Activated T-cell treated with anti-CD3 and anti-CD28 coated beads for 24 hours (primary cell): ENCODE measurements at regions not wholly inside any gene's neighbourhood (a gene's known extent, or its start where the extent isn't known, plus 50 kb on each side); places are given as distances from the start of the nearest gene placed in this dataset.
"Not testable (repeated sequence)": the region's sequence is repeated elsewhere in the genome, so short reads cannot be mapped to it uniquely, and the experiment has no call there.

ENCODE experiments used
- DNase-seq: peaks from one replicate; pipeline ENCODE4 v3.0.0-alpha.2; 2020; ENCODE audit warnings: low read depth

GRCh38 chrX:77003530-77003929 is 443.7 kb upstream of the FGF16 start:
- no peak for DNase-seq

GRCh38 chrX:77003956-77004355 is 443.2 kb upstream of the FGF16 start:
- peak; percentile 26 for DNase-seq

- no peak for DNase-seq
Observed at GRCh38 chrX:77009691-77010090, 437.5 kb upstream of the FGF16 start.

- no peak for DNase-seq
Observed at GRCh38 chrX:77014377-77015372, 432.5 kb upstream of the FGF16 start.

GRCh38 chrX:77017093-77017492 is 430.1 kb upstream of the FGF16 start:
- DNase-seq = no peak

GRCh38 chrX:77046180-77046810 is 400.9 kb upstream of the FGF16 start:
- not testable (repeated sequence) for DNase-seq

- no peak for DNase-seq
Observed at GRCh38 chrX:77060572-77060971, 386.6 kb upstream of the FGF16 start.

GRCh38 chrX:77061022-77061421 is 386.2 kb upstream of the FGF16 start:
- no peak for DNase-seq

- DNase-seq = no peak
Observed at GRCh38 chrX:77061545-77061944, 385.6 kb upstream of the FGF16 start.

GRCh38 chrX:77065896-77066295 is 381.3 kb upstream of the FGF16 start:
- no peak for DNase-seq

GRCh38 chrX:77070202-77070918 is 376.8 kb upstream of the FGF16 start:
- DNase-seq = no peak

- DNase-seq = no peak
Observed at GRCh38 chrX:77076896-77077295, 370.3 kb upstream of the FGF16 start.

GRCh38 chrX:77081237-77081636 is 366.0 kb upstream of the FGF16 start:
- not testable (repeated sequence) for DNase-seq

- DNase-seq = no peak
Observed at GRCh38 chrX:77085372-77085771, 361.8 kb upstream of the FGF16 start.

GRCh38 chrX:77087529-77088169 is 359.5 kb upstream of the FGF16 start:
- DNase-seq = no peak

- DNase-seq = no peak
Observed at GRCh38 chrX:77088233-77088632, 359.0 kb upstream of the FGF16 start.

- DNase-seq = no peak
Observed at GRCh38 chrX:77114501-77114900, 332.7 kb upstream of the FGF16 start.

- no peak for DNase-seq
Observed at GRCh38 chrX:77118686-77119085, 328.5 kb upstream of the FGF16 start.

GRCh38 chrX:77119706-77120105 is 327.5 kb upstream of the FGF16 start:
- no peak for DNase-seq

GRCh38 chrX:77123917-77124316 is 323.3 kb upstream of the FGF16 start:
- not testable (repeated sequence) for DNase-seq

- not testable (repeated sequence) for DNase-seq
Observed at GRCh38 chrX:77127571-77127970, 319.6 kb upstream of the FGF16 start.

GRCh38 chrX:77143907-77144306 is 303.3 kb upstream of the FGF16 start:
- DNase-seq = no peak
